Stimulated activated CD4-positive, alpha-beta T cell treated with anti-CD3 and anti-CD28 coated beads, Interleukin-12 subunit alpha, Interleukin-12 subunit beta, amount 100 ng/mL, for 48 hours (primary cell): ENCODE measurements at regions not wholly inside any gene's neighbourhood (a gene's known extent, or its start where the extent isn't known, plus 50 kb on each side); places are given as distances from the start of the nearest gene placed in this dataset.
"Not testable (repeated sequence)": the region's sequence is repeated elsewhere in the genome, so short reads cannot be mapped to it uniquely, and the experiment has no call there.

Experiments
- DNase-seq, 3 donors: peaks; one replicate each; pipeline ENCODE4 v3.0.0-alpha.2; 2020; ENCODE audit warnings: low read depth in 2 of 3, low spot score in 1 of 3

DNA sequence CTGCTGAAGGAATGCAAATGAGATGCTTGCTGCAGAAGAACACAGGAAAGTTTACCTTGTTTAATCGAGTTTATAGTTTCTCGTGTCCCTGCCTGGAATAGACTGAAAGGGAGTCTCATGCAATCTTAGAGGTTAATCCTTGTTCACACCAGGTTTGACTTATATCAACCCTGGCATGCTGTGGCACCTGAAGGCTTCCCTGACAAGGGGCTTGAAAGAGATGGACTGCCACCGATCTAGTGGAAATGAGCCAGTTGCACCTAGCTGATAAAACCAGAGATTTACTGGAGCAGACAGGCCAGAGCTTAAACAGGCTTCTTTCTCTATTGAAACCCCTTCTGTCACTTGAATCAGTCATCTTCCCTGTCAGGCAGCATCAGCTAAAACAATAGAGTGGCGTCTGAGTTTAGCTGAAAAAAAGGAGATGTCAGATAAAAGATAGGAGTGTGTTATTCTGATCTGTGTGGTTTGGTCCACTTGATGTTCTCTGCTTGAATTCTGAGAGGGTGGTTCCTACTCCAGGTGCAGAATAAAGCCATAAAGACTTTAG is 349.7 kb downstream of the RWDD3 start:
- no peak for DNase-seq

GRCh38 chr1:95584315-95584714 is 350.3 kb downstream of the RWDD3 start:
- no peak for DNase-seq

- no peak for DNase-seq
Observed at GRCh38 chr1:95604771-95605170, 370.8 kb downstream of the RWDD3 start.

- no peak for DNase-seq
Observed at GRCh38 chr1:95614197-95614596, 380.2 kb downstream of the RWDD3 start.

DNA sequence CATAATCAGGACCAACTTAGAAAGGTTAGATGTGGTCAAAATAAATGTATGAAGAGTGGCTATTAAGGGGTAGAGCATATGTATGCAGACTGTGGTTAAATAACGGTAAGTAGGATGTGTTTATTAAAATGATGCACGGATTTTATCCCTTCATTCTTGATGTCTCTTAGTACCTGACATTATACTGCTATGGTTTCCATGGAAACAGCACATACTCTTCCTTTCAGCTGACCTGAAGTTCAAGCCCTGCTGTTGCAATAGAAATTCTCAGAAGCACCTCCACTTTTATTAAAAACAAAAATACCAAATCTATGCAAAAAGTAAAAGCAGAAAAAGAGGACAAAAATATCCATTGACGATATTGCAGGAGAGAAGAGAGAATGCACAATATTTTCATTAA is 381.4 kb downstream of the RWDD3 start:
- DNase-seq = no peak

DNA sequence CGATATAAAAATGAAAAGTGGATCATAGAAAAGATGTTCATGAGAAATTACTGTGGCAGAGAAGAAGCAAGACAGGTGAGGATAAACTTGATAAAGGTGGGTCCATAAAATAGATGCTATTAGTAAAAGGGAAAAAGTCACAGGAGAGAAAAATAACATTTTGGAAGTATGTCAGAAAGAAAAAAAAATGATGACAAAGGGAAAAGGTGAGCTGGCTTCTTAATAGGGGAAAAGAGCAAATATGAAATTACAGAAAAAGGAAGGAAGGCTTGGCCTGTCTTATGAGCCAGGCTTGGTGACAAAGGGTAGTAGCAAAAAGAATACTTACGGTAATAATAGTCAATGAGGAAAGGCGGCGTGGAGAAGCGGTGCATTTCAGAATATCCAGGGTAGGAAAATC is 386.1 kb downstream of the RWDD3 start:
- DNase-seq = no peak

GRCh38 chr1:95622609-95623008 is 388.6 kb downstream of the RWDD3 start:
- DNase-seq = no peak

DNA sequence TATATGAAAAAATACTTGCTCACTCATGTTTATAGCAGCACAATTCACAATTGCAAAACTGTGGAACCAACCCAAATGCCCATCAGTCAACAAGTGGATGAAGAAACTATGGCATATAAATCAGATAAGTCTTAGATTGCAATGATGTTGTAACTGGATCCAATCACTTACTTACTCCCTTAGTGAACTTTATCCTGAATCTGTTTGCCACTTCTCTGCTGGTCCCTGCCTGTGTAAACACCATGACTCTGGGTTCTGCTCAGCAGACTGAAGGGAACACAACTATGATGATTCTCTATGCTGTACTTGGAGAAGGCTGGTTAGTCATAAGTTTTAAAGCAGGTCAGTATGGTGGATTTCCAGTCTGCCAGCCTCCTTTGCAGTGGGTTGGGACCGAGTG is 391.2 kb downstream of the RWDD3 start:
- no peak for DNase-seq

DNA sequence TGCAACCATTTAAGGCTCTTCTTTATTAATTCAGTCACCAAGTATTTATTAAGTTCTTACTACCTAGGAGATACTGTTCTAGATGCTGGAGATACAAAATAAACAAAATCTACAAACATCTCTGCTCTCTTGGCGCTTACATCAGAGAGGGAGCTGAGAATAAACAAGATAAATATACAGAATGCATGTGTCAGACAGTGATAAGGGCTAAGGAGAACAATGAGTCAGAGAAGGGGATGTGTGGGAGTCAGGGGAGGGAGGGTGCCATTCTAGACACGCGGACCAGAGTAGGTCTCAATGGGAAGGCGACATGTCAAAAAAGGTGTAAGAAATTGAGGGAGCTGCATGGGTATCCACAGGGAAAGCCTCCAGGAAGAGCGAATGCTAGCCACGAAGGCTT is 393.2 kb downstream of the RWDD3 start:
- DNase-seq = no peak

DNA sequence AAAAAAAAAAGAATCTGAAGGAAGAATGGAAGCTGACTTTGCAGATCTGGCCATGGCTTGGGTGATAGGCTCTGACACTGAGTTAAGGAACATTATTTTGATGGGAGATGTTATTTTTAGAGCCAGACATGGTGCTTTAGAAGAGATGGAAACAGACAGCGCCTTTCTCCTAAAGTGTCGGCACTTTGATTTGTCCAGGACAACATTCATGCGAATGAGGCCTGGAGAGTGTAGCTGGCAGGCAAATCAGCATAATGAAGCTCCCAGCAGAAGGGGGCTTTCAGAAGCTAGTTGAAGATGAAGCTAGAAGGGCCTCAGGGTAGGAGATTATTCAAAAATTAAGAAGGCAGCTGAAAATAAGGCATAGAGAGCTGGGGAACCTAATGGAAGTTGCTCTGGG is 397.7 kb downstream of the RWDD3 start:
- DNase-seq = no peak

- no peak for DNase-seq
Observed at GRCh38 chr1:95635811-95636210, 401.8 kb downstream of the RWDD3 start.

DNA sequence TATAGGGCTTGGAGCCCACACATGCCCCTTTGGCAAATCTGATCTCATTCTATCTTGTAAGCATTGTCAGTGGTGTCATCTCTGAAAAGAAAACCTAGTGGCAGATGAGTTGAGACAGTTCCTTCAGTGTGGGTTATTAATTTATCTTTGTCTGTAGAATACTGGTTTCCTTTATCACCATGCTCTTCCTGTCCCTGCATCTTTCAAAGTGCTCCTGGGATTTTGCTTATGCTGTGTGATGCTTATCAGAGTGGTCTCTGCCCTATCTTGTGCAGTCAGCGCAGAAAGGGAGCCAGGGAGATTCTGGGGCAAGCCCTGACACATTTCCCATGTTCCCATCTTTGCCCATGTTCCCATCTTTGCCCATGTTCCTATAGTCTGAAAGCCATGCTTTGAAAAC is 402.9 kb downstream of the RWDD3 start:
- DNase-seq = no peak

GRCh38 chr1:95640746-95641145 is 406.7 kb downstream of the RWDD3 start:
- no peak for DNase-seq

GRCh38 chr1:95641386-95641785 is 407.4 kb downstream of the RWDD3 start:
- DNase-seq = no peak

GRCh38 chr1:95642035-95642434 is 408.0 kb downstream of the RWDD3 start:
- DNase-seq = no peak

DNA sequence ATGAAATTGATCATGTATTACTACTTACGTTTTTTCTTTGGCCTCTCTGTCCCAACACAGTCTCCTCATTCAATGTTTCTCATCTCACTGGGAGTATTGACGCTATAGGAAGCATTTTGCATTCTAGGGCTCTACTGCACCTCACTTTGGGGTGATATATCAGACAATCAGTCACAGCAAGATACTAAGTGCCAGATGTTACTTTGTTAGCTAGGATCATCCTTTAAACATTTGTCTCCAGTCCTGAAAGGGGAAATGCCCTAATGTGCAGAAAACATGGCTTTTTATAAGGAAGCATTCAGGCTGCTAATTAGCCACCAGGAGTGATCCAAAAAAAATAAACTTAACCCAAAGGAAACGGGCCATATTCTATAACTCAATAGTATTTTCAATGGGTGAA is 409.1 kb downstream of the RWDD3 start:
- no peak for DNase-seq

- not testable (repeated sequence) for DNase-seq
Observed at GRCh38 chr1:95645126-95645525, 411.1 kb downstream of the RWDD3 start.

DNA sequence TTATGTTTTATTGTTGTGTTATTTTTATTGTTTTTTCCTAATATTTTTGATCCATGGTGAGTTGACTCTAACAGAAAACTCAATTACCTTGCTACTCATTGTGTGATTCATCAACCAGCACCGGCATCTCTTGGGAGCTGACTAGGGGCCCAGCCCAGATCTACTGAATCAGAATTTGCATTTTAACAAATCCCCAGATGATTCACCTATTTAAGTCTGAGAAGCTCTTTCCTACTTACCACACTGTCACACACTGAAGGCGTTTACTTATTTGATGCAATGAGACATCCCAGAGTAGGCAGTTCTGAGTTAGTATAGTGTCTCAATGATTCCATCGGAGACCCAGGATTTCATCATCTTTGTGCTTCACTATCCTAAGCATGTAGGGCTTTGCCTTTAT is 416.6 kb downstream of the RWDD3 start:
- DNase-seq = no peak

DNA sequence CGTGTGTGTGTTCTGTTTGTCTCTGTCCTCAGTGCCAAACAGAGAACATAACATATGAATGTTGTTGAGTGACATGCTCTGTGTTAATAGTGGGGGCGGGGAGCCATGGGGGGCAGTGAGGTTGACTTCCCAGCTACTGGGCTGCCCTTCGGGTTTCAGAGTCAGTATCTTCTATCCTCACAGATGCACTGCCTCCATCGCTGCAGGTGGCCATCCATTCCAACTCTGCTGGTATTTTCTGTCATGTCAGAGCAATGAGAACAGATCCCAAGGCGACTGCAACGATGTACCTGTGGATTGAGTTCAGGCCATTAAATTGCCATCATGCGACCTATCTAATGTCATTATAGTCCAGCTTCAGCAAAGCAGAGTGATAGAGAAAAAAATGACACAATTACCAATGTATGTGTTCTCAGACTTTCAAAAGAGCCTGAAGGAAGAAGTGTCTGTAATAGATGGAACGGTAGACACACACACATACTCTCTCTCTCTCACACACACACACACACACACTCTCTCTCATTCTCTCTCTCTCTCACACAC is 418.5 kb downstream of the RWDD3 start:
- DNase-seq = no peak

DNA sequence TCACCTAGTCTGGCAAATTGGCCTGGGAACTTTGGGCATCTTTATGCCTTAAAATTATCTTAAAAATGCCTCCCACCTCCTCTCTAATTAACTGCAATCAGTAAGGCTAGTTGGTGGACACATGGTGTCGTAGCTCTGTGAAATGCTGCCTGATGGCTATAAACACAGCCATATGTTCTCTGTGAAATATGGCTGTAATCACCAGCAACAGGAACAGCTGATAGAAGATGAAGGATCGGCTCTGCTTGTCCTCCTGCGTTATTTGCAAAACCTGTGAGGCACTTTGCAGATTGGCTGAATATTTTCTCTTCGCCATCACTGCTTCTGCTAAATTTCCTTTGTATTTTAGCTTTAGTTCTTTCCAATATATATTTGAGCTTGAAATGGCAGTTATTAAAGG is 419.6 kb downstream of the RWDD3 start:
- DNase-seq = no peak

DNA sequence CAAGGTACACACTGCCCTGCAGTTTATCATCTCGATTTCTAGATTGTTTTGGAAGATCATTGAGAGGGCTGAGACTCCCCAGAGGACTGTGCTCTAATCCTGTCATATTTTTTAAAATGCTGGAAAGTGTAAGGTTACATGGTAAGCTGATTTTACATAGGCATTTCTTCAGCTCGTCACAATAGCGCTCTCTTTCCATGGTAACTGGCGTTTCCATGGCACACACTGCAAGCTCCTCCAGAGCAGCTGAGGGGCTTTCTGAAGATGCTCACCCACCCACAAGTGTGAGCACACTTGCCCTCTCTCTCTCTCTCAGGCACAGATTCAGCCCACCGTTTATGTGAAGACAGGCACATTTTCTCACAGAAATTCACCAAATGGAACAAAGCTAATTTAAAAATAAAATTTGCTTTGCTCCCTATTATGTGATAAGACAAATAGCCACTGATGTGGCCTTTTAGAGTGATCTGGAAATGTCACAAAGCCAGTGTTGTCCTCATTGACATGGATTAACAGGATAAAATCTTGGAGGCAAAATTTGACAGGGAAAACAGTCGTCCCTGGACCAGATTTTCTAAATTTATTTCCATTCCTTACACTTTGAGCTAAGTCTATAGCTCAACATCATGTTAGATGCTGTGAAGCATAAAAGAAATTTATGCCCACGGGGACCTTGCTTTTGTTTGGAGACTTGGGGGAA is 421.5 kb downstream of the RWDD3 start:
- no peak for DNase-seq

GRCh38 chr1:95657248-95657647 is 423.2 kb downstream of the RWDD3 start:
- DNase-seq = no peak

DNA sequence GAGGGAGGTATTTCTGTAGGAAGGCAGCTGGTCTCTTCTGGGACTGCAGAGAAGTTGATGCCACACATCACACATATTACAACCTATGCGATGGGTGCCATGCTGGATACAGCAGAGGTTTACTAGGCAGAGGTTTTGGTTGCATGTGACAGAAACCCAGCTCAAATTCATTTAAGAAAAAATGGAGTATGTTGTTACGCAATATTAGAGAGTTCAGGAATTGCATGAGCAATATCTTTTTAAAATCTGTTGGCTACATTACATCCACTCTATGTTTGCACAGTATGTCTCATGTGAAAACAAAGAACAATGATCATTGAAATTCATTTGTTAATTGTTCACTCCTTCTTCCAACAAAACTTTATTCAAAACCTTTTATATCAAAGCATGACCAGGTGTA is 425.2 kb downstream of the RWDD3 start:
- no peak for DNase-seq
